GM12865 (cell line): ENCODE measurements at regions not wholly inside any gene's neighbourhood (a gene's known extent, or its start where the extent isn't known, plus 50 kb on each side); places are given as distances from the start of the nearest gene placed in this dataset.

ENCODE experiments used
- DNase-seq: peaks from one replicate; pipeline ENCODE4 v3.0.0; 2010; ENCODE audit warnings: low read depth
- H3K4me3 ChIP-seq: 2 replicates; pipeline ENCODE4 v1.5.1; 2011; ENCODE audit warnings: mild to moderate bottlenecking, low read depth, low read length, control low read depth
- CTCF ChIP-seq: IDR thresholded peaks from 2 replicates; pipeline ENCODE4 v1.5.1; 2011; ENCODE audit warnings: low read length, control low read depth, low read depth, inconsistent platforms; ENCODE audit not compliant: insufficient read depth; ENCODE audit errors: missing control alignments

- DNase-seq: no peak
- TF ChIP-seq CTCF: no peak
- H3K4me3 ChIP-seq: no peak overlapping the region
Observed at GRCh38 chr13:58300224-58300623, 668.7 kb downstream of the PCDH17 start.

DNA sequence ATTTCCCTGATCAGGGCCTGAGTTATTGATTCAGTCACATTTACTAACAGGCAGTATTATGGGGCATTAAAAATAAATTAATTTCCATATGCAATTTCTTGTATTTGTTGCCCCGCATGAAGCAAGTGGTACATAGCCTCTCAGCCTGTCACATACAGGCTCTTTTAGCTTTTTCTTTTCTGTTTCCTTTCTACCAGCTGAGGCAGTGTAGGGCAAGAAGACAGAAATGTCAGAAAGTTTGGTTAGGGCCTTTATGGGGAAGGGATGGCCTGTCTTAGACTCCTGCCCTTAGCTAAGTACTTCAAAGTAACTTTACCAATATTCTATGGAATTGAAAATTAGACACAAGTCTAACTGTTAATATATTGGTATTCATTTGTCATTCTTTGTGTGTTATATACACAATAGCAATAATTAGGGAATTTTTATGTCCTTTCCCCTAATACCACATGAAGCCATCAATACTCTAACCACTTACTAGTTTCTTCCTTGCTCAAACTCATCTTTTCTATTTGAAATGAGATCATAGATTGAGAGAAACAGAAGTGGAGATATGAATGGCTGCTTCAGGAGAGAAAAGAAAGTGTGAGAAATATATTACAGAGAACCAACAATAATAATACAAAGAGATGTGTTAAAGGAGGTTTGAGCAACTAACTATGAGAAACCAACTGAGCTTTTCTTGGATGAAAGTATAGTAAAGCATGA lies 669.6 kb downstream of the PCDH17 start:
- TF ChIP-seq CTCF: no peak
- DNase-seq: no peak
- H3K4me3 ChIP-seq: no peak overlapping the region

GRCh38 chr13:58302349-58302748 lies 670.8 kb downstream of the PCDH17 start:
- no peak for DNase-seq
- no peak overlapping the region for H3K4me3 ChIP-seq
- TF ChIP-seq CTCF: no peak

GRCh38 chr13:58306062-58306461 lies 674.5 kb downstream of the PCDH17 start:
- DNase-seq: no peak
- H3K4me3 ChIP-seq: no peak overlapping the region
- no peak for TF ChIP-seq CTCF

GRCh38 chr13:58313219-58313618 lies 681.7 kb downstream of the PCDH17 start:
- H3K4me3 ChIP-seq: no peak overlapping the region
- no peak for TF ChIP-seq CTCF
- DNase-seq: no peak

GRCh38 chr13:58318495-58319167 lies 687.1 kb downstream of the PCDH17 start:
- no peak for TF ChIP-seq CTCF
- no peak overlapping the region for H3K4me3 ChIP-seq
- DNase-seq: no peak
